Mucosa of descending colon (tissue), 3 donors: ENCODE measurements at regions not wholly inside any gene's neighbourhood (a gene's known extent, or its start where the extent isn't known, plus 50 kb on each side); places are given as distances from the start of the nearest gene placed in this dataset.
"Not testable (repeated sequence)": the region's sequence is repeated elsewhere in the genome, so short reads cannot be mapped to it uniquely, and the experiment has no call there.

Experiments used
- ATAC-seq: fragments of 200-7000 bp; cut with Tn5 transposase; one replicate; pipeline ENCODE4 v1.9.1; 2020; ENCODE audit warnings: mild to moderate bottlenecking, moderate library complexity
- DNase-seq, 3 donors: peaks; one replicate each; pipeline ENCODE4 v3.0.0-alpha.2; 2020
- H3K36me3 ChIP-seq: fragments of 200-600 bp; one replicate; pipeline ENCODE4 v1.8.0; 2021; ENCODE audit warnings: low read depth, mild to moderate bottlenecking
- H3K4me1 ChIP-seq: fragments of 200-600 bp; one replicate; pipeline ENCODE4 v1.8.0; 2021; ENCODE audit warnings: low read depth, mild to moderate bottlenecking
- H3K4me3 ChIP-seq: fragments of 200-600 bp; one replicate; pipeline ENCODE4 v1.8.0; 2021; ENCODE audit warnings: mild to moderate bottlenecking
- H3K9me3 ChIP-seq: fragments of 200-600 bp; one replicate; pipeline ENCODE4 v1.8.0; 2021; ENCODE audit warnings: mild to moderate bottlenecking
- CTCF ChIP-seq: fragments of 200-600 bp; IDR thresholded peaks from one replicate; pipeline ENCODE4 v1.8.0; 2022; ENCODE audit warnings: antibody characterized with exemption, mild to moderate bottlenecking
- intact Hi-C, 2 donors: fragments of 100-400 bp; cut with DNase I in 1 of 2; cut with micrococcal nuclease in 1 of 2; formaldehyde crosslinking; loops; one replicate each; pipeline versions ENCODE4 v1.11.0 to v1.11.1; 2022; cut with DNase I, micrococcal nuclease
- donor health status: DM: no; HTN: no; CAD: no; lungs with moderate emphysema.
- donor health status: DM: no; HTN: no; CAD: no.
- donor health status: DM: no; HTN: yes; CAD: no.

- DNase-seq (peak in 1 of 3 donors; percentile 3), ATAC-seq (peak; percentile 55)
- Histone ChIP-seq H3K4me3 (no peak overlapping the region), H3K36me3 (no peaks in the 10 kb centered on the region), H3K4me1 (no peaks in the 10 kb centered on the region), H3K9me3 (no peaks in the 10 kb centered on the region)
- intact Hi-C loops: no loop called here
- no peak for TF ChIP-seq CTCF
These were observed 79.3 kb upstream of the MAP3K1 start for GRCh38 chr5:56735849-56736641.

GRCh38 chr5:56734091-56734694 lies 81.2 kb upstream of the MAP3K1 start:
- no peaks in the 10 kb centered on the region for H3K9me3 ChIP-seq
- no peak for TF ChIP-seq CTCF
- no peak overlapping the region for H3K4me3 ChIP-seq
- intact Hi-C loops: no loop called here
- DNase-seq (no peak), ATAC-seq (no peak)
- H3K36me3 ChIP-seq: no peaks in the 10 kb centered on the region
- no peaks in the 10 kb centered on the region for H3K4me1 ChIP-seq

DNA sequence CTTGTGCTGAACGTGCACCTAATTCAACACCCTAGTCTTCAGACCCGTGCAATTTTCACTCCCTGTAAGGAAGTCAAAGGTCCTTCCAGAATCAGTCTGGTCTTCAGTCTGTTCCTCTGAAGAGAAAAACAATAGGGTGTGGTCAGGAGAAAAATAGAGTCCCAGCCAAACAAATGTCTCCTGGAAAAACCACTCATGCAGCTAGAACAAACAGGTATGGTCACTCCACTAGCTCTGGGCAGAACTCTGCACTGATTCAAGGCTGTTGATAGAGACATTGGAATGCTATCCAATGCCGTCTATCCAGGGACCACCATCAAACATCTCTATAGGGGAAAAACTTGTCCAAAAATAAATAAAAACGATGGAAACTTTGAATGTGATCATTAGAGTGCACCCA lies 81.8 kb upstream of the MAP3K1 start:
- Histone ChIP-seq H3K4me1 (no peaks in the 10 kb centered on the region), H3K36me3 (no peaks in the 10 kb centered on the region), H3K9me3 (no peaks in the 10 kb centered on the region), H3K4me3 (no peak overlapping the region)
- DNase-seq (no peak), ATAC-seq (no peak)
- no peak for TF ChIP-seq CTCF
- intact Hi-C loops: no loop called here

DNA sequence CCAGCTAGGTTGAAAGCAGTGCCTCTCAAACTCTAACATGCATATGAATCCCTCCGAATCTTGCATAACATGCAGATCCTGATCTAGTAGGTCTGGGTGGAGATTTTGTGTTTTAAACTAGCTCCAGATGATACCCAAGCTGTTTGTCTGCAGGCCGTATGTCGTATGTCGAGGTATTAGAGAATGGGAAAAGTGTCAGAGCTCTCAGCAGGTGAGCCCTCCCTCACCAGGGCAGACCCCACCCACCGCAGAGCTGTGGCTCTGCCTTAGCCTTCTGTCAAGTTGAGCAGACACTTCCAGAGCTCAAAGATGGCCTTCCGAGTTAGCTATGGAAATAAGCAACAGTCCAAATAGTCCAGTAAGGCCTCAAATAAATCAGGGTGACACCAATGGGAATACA lies 83.2 kb upstream of the MAP3K1 start:
- Histone ChIP-seq H3K9me3 (no peaks in the 10 kb centered on the region), H3K36me3 (no peaks in the 10 kb centered on the region), H3K4me1 (no peaks in the 10 kb centered on the region), H3K4me3 (no peak overlapping the region)
- DNase-seq: no peak
- intact Hi-C loops: no loop called here
- TF ChIP-seq CTCF: no peak
- ATAC-seq: no peak

DNA sequence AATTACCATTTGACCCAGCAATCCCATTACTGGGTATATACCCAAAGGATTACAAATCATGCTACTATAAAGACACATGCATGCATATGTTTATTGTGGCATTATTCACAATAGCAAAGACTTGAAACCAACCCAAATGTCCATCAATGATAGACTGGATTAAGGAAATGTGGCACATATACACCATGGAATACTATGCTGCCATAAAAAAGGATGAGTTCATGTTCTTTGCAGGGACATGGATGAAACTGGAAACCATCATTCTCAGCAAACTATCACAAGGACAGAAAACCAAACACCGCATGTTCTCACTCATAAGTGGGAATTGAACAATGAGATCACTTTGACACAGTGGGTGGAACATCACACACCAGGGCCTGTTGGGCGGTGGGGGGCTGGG lies 83.9 kb upstream of the MAP3K1 start:
- H3K4me3 ChIP-seq, H3K4me1 ChIP-seq, ATAC-seq, intact Hi-C loops, H3K9me3 ChIP-seq, DNase-seq, H3K36me3 ChIP-seq: not testable (repeated sequence)

GRCh38 chr5:56729488-56729887 lies 85.9 kb upstream of the MAP3K1 start:
- no peaks in the 10 kb centered on the region for H3K36me3 ChIP-seq
- no peak for TF ChIP-seq CTCF
- H3K9me3 ChIP-seq: no peaks in the 10 kb centered on the region
- H3K4me1 ChIP-seq: no peaks in the 10 kb centered on the region
- DNase-seq (no peak), ATAC-seq (no peak)
- intact Hi-C loops: no loop called here
- H3K4me3 ChIP-seq: no peak overlapping the region
